ENCODE measurements at regions not wholly inside any gene's neighbourhood (a gene's known extent, or its start where the extent isn't known, plus 50 kb on each side); places are given as distances from the start of the nearest gene placed in this dataset.

DNA sequence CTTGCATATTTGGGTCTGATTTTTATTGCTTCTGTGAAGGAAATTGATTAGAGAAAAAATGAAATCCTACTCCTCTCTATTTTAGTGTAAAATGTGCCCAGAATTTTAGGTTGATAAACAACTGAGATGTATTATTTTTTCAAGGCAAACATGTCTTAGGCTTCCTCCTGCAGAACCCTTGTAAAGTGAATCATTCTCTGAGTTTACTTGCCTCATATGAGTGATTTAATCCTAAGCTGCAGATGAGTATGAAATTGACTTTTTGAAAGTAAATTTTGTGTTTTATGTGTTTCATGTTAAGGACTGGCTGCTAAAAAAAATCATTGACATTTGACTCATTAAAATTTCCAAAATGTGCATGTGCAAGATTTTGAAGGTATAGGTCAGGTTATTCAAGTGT is 138.5 kb upstream of the PHACTR1 start:
- no peaks in the 10 kb centered on the region for H3K27me3 ChIP-seq (replicated peaks in 1 of 4; ENCODE audit: control insufficient read depth in 3 of 4, extremely low read depth in 1 of 4, insufficient read depth in 3 of 4, low read length in 3 of 4)
- H2AFZ ChIP-seq (ENCODE audit: low read length): no peak overlapping the region
- H3K9ac ChIP-seq (replicated peaks in 1 of 4; ENCODE audit: extremely low read depth in 1 of 4, low read depth in 3 of 4, low read length in 3 of 4): no peak overlapping the region
- no peak overlapping the region for H3K56ac ChIP-seq (replicated peaks; ENCODE audit: insufficient read length, low read depth, low read length)
- no peak overlapping the region for H3K14ac ChIP-seq (ENCODE audit: insufficient read length)
- no peak overlapping the region for H3K27ac ChIP-seq (ENCODE audit: low read depth, low read length)
- no peak overlapping the region for H3K4me2 ChIP-seq (ENCODE audit: insufficient read depth in 1 of 2, low read depth in 2 of 2, low read length in 2 of 2)
- H4K5ac ChIP-seq (ENCODE audit: insufficient read length, low read depth, low read length): no peak overlapping the region
- no peak overlapping the region for H2BK15ac ChIP-seq (ENCODE audit: low read length)
- no peak overlapping the region for H2BK5ac ChIP-seq (ENCODE audit: low read depth, low read length)
- H3K4me3 ChIP-seq (ENCODE audit: extremely low read depth in 1 of 4, insufficient read depth in 2 of 4, low read depth in 3 of 4, low read length in 4 of 4): no peak overlapping the region
- no peaks in the 10 kb centered on the region for H4K20me1 ChIP-seq (replicated peaks in 1 of 2; ENCODE audit: control insufficient read depth in 1 of 2, insufficient read depth in 2 of 2, low read length in 2 of 2)
- H3K36me3 ChIP-seq (ENCODE audit: control insufficient read depth in 2 of 4, insufficient read depth in 4 of 4, low read length in 3 of 4): no peaks in the 10 kb centered on the region
- H4K91ac ChIP-seq (replicated peaks; ENCODE audit: insufficient read length, low read length): no peak overlapping the region
- ChIA-PET POLR2A (ENCODE audit: partially characterized antibody) (no interaction called here), CTCF (ENCODE audit: partially characterized antibody) (interaction anchor here (0.6 kb wide), 1 partner anchor 700 kb away, joined by 4 read pairs; no protein-coding TSS in a partner anchor)
- H3K4me1 ChIP-seq (replicated peaks in 1 of 4; ENCODE audit: control insufficient read depth in 3 of 4, insufficient read depth in 4 of 4, low read length in 3 of 4): peaks cover 2 to 4% (median 3%) of the 10 kb centered on the region in 4 experiments; a peak in 5 of 7 replicates
- no peaks in the 10 kb centered on the region for H3K9me3 ChIP-seq (ENCODE audit: insufficient read depth in 2 of 2, low read depth in 1 of 2, low read length in 1 of 2)
- no peak overlapping the region for H4K8ac ChIP-seq (ENCODE audit: extremely low read depth, insufficient read depth, low read length)
- H2AK5ac ChIP-seq (ENCODE audit: low read depth, low read length): no peak overlapping the region
- H2BK20ac ChIP-seq (ENCODE audit: low read length): no peak overlapping the region
- FAIRE-seq (no peak), DNase-seq (ENCODE audit: low read depth in 1 of 2, low spot score in 2 of 2) (no peak)
- H3K23ac ChIP-seq (ENCODE audit: insufficient read length): no peak overlapping the region
- H3K79me1 ChIP-seq (ENCODE audit: low read depth, low read length): no peaks in the 10 kb centered on the region
- H2BK12ac ChIP-seq (ENCODE audit: low read depth, low read length): no peak overlapping the region
- no peak overlapping the region for H2BK120ac ChIP-seq (replicated peaks; ENCODE audit: low read depth, low read length)
- H3K79me2 ChIP-seq (ENCODE audit: control insufficient read depth in 1 of 2, insufficient read depth in 2 of 2, low read length in 2 of 2): no peaks in the 10 kb centered on the region
- no peak overlapping the region for H3K18ac ChIP-seq (ENCODE audit: extremely low read depth, low read length)
- no peaks in the 10 kb centered on the region for H3K23me2 ChIP-seq (ENCODE audit: low read depth, low read length)
- no peak overlapping the region for H3K4ac ChIP-seq (replicated peaks; ENCODE audit: insufficient read length, low read depth, low read length)
- TF ChIP-seq BCL11A (IDR thresholded peaks at IDR 0.05; ENCODE audit: low read depth in 2 of 2, low read length in 2 of 2): no peak
- TF ChIP-seq RXRA (IDR thresholded peaks at IDR 0.05; ENCODE audit: insufficient read depth, low read depth, low read length): no peak
- no peak for TF ChIP-seq RBBP5 (IDR thresholded peaks at IDR 0.05; ENCODE audit: borderline replicate concordance, low read depth, low read length)
- TF ChIP-seq ASH2L (IDR thresholded peaks at IDR 0.05; ENCODE audit: low read length): no peak
- no peak for TF ChIP-seq SRF (IDR thresholded peaks at IDR 0.05; ENCODE audit: low read depth, low read length)
- TF ChIP-seq TAF1 (IDR thresholded peaks at IDR 0.05; ENCODE audit: low read depth, low read length): no peak
- no peak for TF ChIP-seq BACH1 (IDR thresholded peaks at IDR 0.05; ENCODE audit: low read length)
- no peak for TF ChIP-seq TCF12 (IDR thresholded peaks at IDR 0.05; ENCODE audit: low read depth, low read length)
- TF ChIP-seq SUZ12 (IDR thresholded peaks at IDR 0.05; ENCODE audit: low read length): no peak

All from H1 (cell line).